ENCODE measurements at regions not wholly inside any gene's neighbourhood (a gene's known extent, or its start where the extent isn't known, plus 50 kb on each side); places are given as distances from the start of the nearest gene placed in this dataset.

- Histone ChIP-seq H3K36me3 (replicated peaks in 1 of 2; ENCODE audit: control insufficient read depth in 1 of 2, insufficient read depth in 2 of 2, low read length in 2 of 2) (no peaks in the 10 kb centered on the region), H4K20me1 (ENCODE audit: insufficient read depth, low read length) (no peaks in the 10 kb centered on the region), H3K79me2 (ENCODE audit: insufficient read depth, low read length) (no peaks in the 10 kb centered on the region), H3K4me1 (ENCODE audit: control insufficient read depth in 1 of 2, insufficient read depth in 2 of 2, low read length in 2 of 2) (no peaks in the 10 kb centered on the region), H3K9ac (ENCODE audit: insufficient read depth, low read length, poor library complexity, severe bottlenecking) (no peak overlapping the region), H3K9me3 (replicated peaks in 1 of 2; ENCODE audit: control insufficient read depth in 1 of 2, insufficient read depth in 1 of 2, low read length in 2 of 2) (peaks cover 0 to 8% of the 10 kb centered on the region in 2 donors), H2AFZ (ENCODE audit: insufficient read depth, low read depth, low read length, poor library complexity, severe bottlenecking) (no peak overlapping the region), H3K4me2 (replicated peaks; ENCODE audit: extremely low read depth, low read length, poor library complexity, severe bottlenecking) (no peak overlapping the region), H3K4me3 (replicated peaks in 1 of 3; ENCODE audit: low read depth in 2 of 3, low read length in 3 of 3) (no peak overlapping the region), H3K27ac (ENCODE audit: low read depth in 1 of 2, low read length in 2 of 2) (no peak overlapping the region), H3K27me3 (ENCODE audit: control insufficient read depth in 2 of 2, insufficient read depth in 2 of 2, low read length in 2 of 2) (peaks cover 0 to 3% of the 10 kb centered on the region in 2 donors)
- no peak overlapping the region for H3K27ac Mint-ChIP-seq
- no peak for DNase-seq
- intact Hi-C loops (cut with micrococcal nuclease) = no loop called here
- 60% methylated on average over 1 of the region's 3 CpGs for WGBS (ENCODE audit: insufficient coverage)
- H3K27me3 Mint-ChIP-seq (ENCODE audit: low read depth in 3 of 3) = peaks cover 1 to 5% (median 5%) of the 10 kb centered on the region in 3 donors
- H3K4me1 Mint-ChIP-seq = no peaks in the 10 kb centered on the region
- H3K9me3 Mint-ChIP-seq = peaks cover 0 to 34% (median 13%) of the 10 kb centered on the region in 7 donors
- no peak overlapping the region for H3K4me3 Mint-ChIP-seq
- H3K36me3 Mint-ChIP-seq = no peaks in the 10 kb centered on the region
- no peak for TF ChIP-seq CTCF (IDR thresholded peaks at IDR 0.05)
These were observed 209.2 kb downstream of the ZNF516 start for GRCh38 chr18:76285866-76286265.

GRCh38 chr18:76281565-76281964, 213.5 kb downstream of the ZNF516 start:
- Histone ChIP-seq H3K9me3 (replicated peaks in 1 of 2; ENCODE audit: control insufficient read depth in 1 of 2, insufficient read depth in 1 of 2, low read length in 2 of 2) (peaks cover 0 to 8% of the 10 kb centered on the region in 2 donors), H3K27me3 (ENCODE audit: control insufficient read depth in 2 of 2, insufficient read depth in 2 of 2, low read length in 2 of 2) (peaks cover 0 to 3% of the 10 kb centered on the region in 2 donors), H4K20me1 (ENCODE audit: insufficient read depth, low read length) (no peaks in the 10 kb centered on the region), H3K79me2 (ENCODE audit: insufficient read depth, low read length) (no peaks in the 10 kb centered on the region), H2AFZ (ENCODE audit: insufficient read depth, low read depth, low read length, poor library complexity, severe bottlenecking) (no peak overlapping the region), H3K9ac (ENCODE audit: insufficient read depth, low read length, poor library complexity, severe bottlenecking) (no peak overlapping the region), H3K4me3 (replicated peaks in 1 of 3; ENCODE audit: low read depth in 2 of 3, low read length in 3 of 3) (no peak overlapping the region), H3K27ac (ENCODE audit: low read depth in 1 of 2, low read length in 2 of 2) (no peak overlapping the region), H3K36me3 (replicated peaks in 1 of 2; ENCODE audit: control insufficient read depth in 1 of 2, insufficient read depth in 2 of 2, low read length in 2 of 2) (no peaks in the 10 kb centered on the region), H3K4me2 (replicated peaks; ENCODE audit: extremely low read depth, low read length, poor library complexity, severe bottlenecking) (no peak overlapping the region), H3K4me1 (ENCODE audit: control insufficient read depth in 1 of 2, insufficient read depth in 2 of 2, low read length in 2 of 2) (no peaks in the 10 kb centered on the region)
- intact Hi-C loops (cut with micrococcal nuclease) = no loop called here
- Mint-ChIP-seq H3K9me3 (peaks cover 0 to 18% (median 11%) of the 10 kb centered on the region in 7 donors), H3K36me3 (no peaks in the 10 kb centered on the region), H3K4me3 (no peak overlapping the region), H3K27ac (no peak overlapping the region), H3K4me1 (no peaks in the 10 kb centered on the region), H3K27me3 (ENCODE audit: low read depth in 3 of 3) (peaks cover 3 to 6% (median 3%) of the 10 kb centered on the region in 3 donors)
- TF ChIP-seq CTCF (IDR thresholded peaks at IDR 0.05) = no peak
- 67% methylated on average over 3 of the region's 5 CpGs for WGBS (ENCODE audit: insufficient coverage)
- DNase-seq = no peak
